ENCODE measurements at regions not wholly inside any gene's neighbourhood (a gene's known extent, or its start where the extent isn't known, plus 50 kb on each side); places are given as distances from the start of the nearest gene placed in this dataset.

- TF ChIP-seq POLR2A (IDR thresholded peaks at IDR 0.05) (no peak), CTCF (IDR thresholded peaks at IDR 0.05) (no peak)
Measured at GRCh38 chr2:144015655-144016245, 504.2 kb downstream of the ZEB2 start.

Measured in uterus (tissue), 2 donors.